HEK293T (cell line): ENCODE measurements at regions not wholly inside any gene's neighbourhood (a gene's known extent, or its start where the extent isn't known, plus 50 kb on each side); places are given as distances from the start of the nearest gene placed in this dataset.

Experiments
- CTCF ChIA-PET: fragments of 350-600 bp; formaldehyde crosslinking; extraction: SDS; loops from one replicate; lab custom pipeline; 2021; ENCODE audit warnings: antibody characterized with exemption, inconsistent platforms; lab: Yijun Ruan, JAX
- POLR2A ChIA-PET: fragments of 350-600 bp; formaldehyde crosslinking; extraction: SDS; loops from one replicate; lab custom pipeline; 2020; ENCODE audit warnings: antibody characterized with exemption, inconsistent platforms; lab: Yijun Ruan, JAX
- DNase-seq: peaks from one replicate; pipeline ENCODE4 v3.0.0; 2012; ENCODE audit warnings: mixed read lengths; ENCODE audit errors: extremely low spot score
- ARNT ChIP-seq: fragments of 450-650 bp; IDR thresholded peaks from 2 replicates; pipeline ENCODE4 v1.6.1; 2017; ENCODE audit warnings: mild to moderate bottlenecking
- BHLHE40 ChIP-seq: fragments of 450-650 bp; IDR thresholded peaks from 2 replicates; pipeline ENCODE4 v1.6.1; 2016; ENCODE audit warnings: mild to moderate bottlenecking, moderate library complexity, borderline replicate concordance
- CTBP1 ChIP-seq: fragments of 450-650 bp; IDR thresholded peaks from 2 replicates; pipeline ENCODE4 v1.6.1; 2016; ENCODE audit warnings: borderline replicate concordance
- ELF4 ChIP-seq: fragments of 450-650 bp; IDR thresholded peaks from 2 replicates; pipeline ENCODE4 v1.6.1; 2017; ENCODE audit warnings: antibody characterized with exemption
- FOXA1 ChIP-seq: fragments of 450-650 bp; IDR thresholded peaks from 2 replicates; pipeline ENCODE4 v1.6.1; 2016; ENCODE audit warnings: mild to moderate bottlenecking
- FOXK2 ChIP-seq: fragments of 450-650 bp; IDR thresholded peaks from 2 replicates; pipeline ENCODE4 v1.6.1; 2016; ENCODE audit warnings: mild to moderate bottlenecking
- FOXM1 ChIP-seq: fragments of 450-650 bp; IDR thresholded peaks from 2 replicates; pipeline ENCODE4 v1.6.1; 2017; ENCODE audit warnings: mild to moderate bottlenecking, borderline replicate concordance
- HDGF ChIP-seq: fragments of 450-650 bp; IDR thresholded peaks from 2 replicates; pipeline ENCODE4 v1.6.1; 2017; ENCODE audit warnings: antibody characterized with exemption, borderline replicate concordance
- L3MBTL2 ChIP-seq: fragments of 450-650 bp; conservative IDR thresholded peaks from 2 replicates; pipeline ENCODE4 v1.6.1; 2016; ENCODE audit warnings: mild to moderate bottlenecking
- LEF1 ChIP-seq: fragments of 450-650 bp; IDR thresholded peaks from 2 replicates; pipeline ENCODE4 v1.6.1; 2017; ENCODE audit warnings: mild to moderate bottlenecking, borderline replicate concordance
- NFRKB ChIP-seq: fragments of 450-650 bp; IDR thresholded peaks from 2 replicates; pipeline ENCODE4 v1.6.1; 2016; ENCODE audit warnings: mild to moderate bottlenecking, moderate library complexity
- SP1 ChIP-seq: fragments of 450-650 bp; IDR thresholded peaks from 2 replicates; pipeline ENCODE4 v1.6.1; 2017
- SUZ12 ChIP-seq: fragments of 450-650 bp; IDR thresholded peaks from 2 replicates; pipeline ENCODE4 v1.6.1; 2016; ENCODE audit warnings: mild to moderate bottlenecking
- TARDBP ChIP-seq: fragments of 450-650 bp; IDR thresholded peaks from 2 replicates; pipeline ENCODE4 v1.6.1; 2016
- ZNF384 ChIP-seq: fragments of 450-650 bp; IDR thresholded peaks from 2 replicates; pipeline ENCODE4 v1.6.1; 2016
- TF ChIP-seq, protein P1 (sequence below): fragments of 450-650 bp; IDR thresholded peaks from 2 replicates; pipeline ENCODE4 v1.6.1; 2016

DNA sequence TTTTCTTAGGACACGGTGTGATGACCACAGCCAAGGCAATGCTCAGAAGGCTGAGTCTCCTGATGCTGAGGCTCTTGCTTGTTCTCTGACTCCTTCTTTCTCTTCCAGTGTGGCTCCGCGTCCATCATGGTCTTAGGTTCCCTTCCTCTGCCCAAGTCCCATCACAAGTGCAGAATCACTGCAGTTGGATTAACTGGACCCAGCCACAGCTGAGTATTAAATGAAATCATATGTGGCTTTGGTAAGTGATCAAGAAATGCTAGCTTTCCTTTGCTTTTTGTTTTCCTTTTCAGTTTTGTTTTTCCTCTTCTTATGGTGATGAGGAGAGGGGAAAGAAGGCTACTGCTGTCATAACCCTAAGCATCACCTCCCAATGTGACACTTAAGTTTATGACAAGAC, 375.8 kb downstream of the INSIG2 start:
- DNase-seq = no peak
- CTCF ChIA-PET = no interaction called here
- POLR2A ChIA-PET = no interaction called here
- TF ChIP-seq LEF1 = no peak
- no peak for TF ChIP-seq CTBP1
- TF ChIP-seq FOXM1 = no peak
- TF ChIP-seq ZNF384 = no peak
- TF ChIP-seq TARDBP = no peak
- TF ChIP-seq, protein P1, sequence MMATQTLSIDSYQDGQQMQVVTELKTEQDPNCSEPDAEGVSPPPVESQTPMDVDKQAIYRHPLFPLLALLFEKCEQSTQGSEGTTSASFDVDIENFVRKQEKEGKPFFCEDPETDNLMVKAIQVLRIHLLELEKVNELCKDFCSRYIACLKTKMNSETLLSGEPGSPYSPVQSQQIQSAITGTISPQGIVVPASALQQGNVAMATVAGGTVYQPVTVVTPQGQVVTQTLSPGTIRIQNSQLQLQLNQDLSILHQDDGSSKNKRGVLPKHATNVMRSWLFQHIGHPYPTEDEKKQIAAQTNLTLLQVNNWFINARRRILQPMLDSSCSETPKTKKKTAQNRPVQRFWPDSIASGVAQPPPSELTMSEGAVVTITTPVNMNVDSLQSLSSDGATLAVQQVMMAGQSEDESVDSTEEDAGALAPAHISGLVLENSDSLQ = no peak
- TF ChIP-seq FOXK2 = no peak
- no peak for TF ChIP-seq ELF4
- no peak for TF ChIP-seq SUZ12
- TF ChIP-seq ARNT = no peak
- TF ChIP-seq SP1 = no peak
- TF ChIP-seq NFRKB = no peak
- no peak for TF ChIP-seq BHLHE40
- no peak for TF ChIP-seq FOXA1
- TF ChIP-seq HDGF = no peak
- TF ChIP-seq L3MBTL2 = no peak

DNA sequence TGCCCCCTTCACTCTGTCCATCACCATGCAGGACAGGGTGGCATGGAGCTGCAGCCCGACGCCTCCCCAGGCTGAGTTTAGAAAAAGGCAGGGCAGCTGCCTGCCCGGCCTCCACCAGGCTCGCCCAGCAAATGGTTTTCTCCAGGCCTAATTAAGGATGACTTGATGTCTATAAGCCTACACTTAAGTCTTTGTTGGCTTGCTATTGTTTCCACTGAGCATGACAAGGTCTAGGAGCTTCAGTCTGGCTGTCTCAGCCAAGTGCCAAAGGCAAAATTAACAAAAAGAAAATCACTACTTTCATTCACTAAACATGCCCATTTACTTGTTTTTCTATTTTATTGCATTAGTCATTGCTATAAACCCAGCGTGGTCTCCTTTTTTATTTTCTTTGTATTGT, 372.2 kb downstream of the INSIG2 start:
- ChIA-PET POLR2A (no interaction called here), CTCF (no interaction called here)
- TF ChIP-seq HDGF (no peak), TARDBP (no peak), FOXA1 (no peak), SUZ12 (no peak), BHLHE40 (no peak), LEF1 (no peak), SP1 (no peak), ARNT (no peak), FOXM1 (no peak), ELF4 (no peak), FOXK2 (no peak), L3MBTL2 (no peak), NFRKB (no peak), CTBP1 (no peak)
- TF ChIP-seq, protein P1 = no peak
- no peak for DNase-seq

DNA sequence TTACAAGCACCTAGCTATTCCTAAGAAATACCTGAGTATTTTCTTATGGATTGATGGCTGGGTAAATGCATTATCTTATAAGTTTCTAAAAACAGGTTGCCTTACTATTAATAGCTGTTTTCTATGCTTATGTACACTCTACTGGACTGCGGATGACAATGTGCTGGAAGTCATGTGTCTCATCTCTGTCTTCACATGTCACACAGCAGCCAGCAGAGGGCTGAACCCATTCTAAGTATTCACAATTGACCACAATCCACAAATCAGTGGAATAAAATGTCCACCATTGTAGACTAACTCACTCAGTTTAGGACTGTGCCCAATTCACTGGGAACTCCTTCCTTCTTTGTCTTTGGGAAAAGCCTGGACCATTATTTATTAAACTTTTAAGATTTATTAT, 371.2 kb downstream of the INSIG2 start:
- POLR2A ChIA-PET = no interaction called here
- no peak for DNase-seq
- CTCF ChIA-PET = no interaction called here
- no peak for TF ChIP-seq SP1
- no peak for TF ChIP-seq TARDBP
- TF ChIP-seq ARNT = no peak
- no peak for TF ChIP-seq FOXA1
- TF ChIP-seq HDGF = no peak
- no peak for TF ChIP-seq L3MBTL2
- no peak for TF ChIP-seq FOXM1
- TF ChIP-seq FOXK2 = no peak
- TF ChIP-seq, protein P1 = no peak

DNA sequence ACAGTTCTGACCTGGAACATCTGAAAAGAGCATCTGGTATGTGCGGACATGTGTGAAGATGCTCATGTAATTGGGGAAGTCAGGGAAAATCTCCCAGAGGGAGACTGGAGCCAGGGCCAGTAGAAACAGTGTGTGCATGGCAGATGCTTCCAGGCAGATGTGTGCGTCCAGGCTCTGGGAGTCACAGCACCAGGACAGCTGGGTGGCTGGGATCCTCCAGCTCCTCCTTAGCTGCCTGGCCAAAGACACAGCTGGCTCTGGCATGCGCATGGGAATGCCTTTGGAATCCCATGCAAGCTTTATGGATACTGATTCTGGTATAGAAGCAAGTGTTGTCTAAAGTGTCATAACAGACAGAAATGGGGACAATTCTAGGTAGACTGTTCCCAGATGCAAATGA, 369.7 kb downstream of the INSIG2 start:
- ChIA-PET CTCF (no interaction called here), POLR2A (no interaction called here)
- DNase-seq = no peak
- TF ChIP-seq ZNF384 = no peak
- TF ChIP-seq ELF4 = no peak
- no peak for TF ChIP-seq FOXK2
- TF ChIP-seq, protein P1 = no peak
- TF ChIP-seq TARDBP = no peak
- TF ChIP-seq CTBP1 = no peak
- TF ChIP-seq LEF1 = no peak
- no peak for TF ChIP-seq HDGF
- no peak for TF ChIP-seq SUZ12

DNA sequence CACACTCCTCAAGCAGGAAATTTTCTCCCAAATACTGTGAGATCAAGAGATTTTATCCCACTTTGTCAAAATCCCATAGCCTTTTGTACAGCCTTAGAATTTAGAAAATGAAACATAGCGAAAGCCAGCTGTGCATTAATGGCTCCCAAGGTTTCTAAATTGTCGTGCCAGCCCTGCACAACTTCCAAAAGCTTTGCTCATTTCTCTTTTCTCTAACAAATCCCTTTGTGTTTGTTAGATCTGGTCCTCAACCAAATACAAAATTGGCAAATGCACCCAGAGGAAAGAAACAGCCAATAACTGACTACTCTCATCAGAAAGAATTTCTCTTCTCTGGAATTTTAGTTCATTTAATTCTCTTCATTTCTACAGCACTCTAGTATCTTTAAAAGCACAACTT, 361.1 kb downstream of the INSIG2 start:
- POLR2A ChIA-PET = no interaction called here
- TF ChIP-seq CTBP1 (no peak), FOXK2 (no peak), ZNF384 (no peak), ELF4 (no peak), NFRKB (no peak), ARNT (no peak)
- CTCF ChIA-PET = no interaction called here

DNA sequence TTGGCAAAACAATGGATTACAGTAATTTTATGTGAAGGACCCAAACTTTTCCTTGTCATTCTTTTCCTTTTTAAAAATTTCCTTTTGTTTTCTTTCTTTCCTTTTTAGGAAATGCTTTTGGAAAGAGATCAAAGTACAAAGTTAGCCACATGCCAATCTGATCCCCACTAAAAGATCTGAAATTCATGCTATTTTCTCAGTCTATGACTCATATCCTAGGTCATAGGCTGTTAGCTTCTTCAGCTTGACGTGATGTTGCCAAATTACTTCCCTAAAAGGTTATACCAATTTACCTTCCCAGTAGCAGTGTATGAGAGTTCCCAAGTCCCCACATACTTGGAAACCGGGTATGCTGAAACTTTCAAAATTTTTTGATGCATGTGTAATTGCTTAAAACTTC, 355.3 kb downstream of the INSIG2 start:
- ChIA-PET POLR2A (no interaction called here), CTCF (no interaction called here)
- TF ChIP-seq L3MBTL2 (no peak), ELF4 (no peak), FOXK2 (no peak), CTBP1 (no peak), FOXM1 (no peak), HDGF (no peak), TARDBP (no peak), ARNT (no peak), FOXA1 (no peak), ZNF384 (no peak), LEF1 (no peak), NFRKB (no peak), BHLHE40 (no peak), SP1 (no peak)
- DNase-seq = no peak

More for the DNA sequence above, 361.1 kb downstream of the INSIG2 start:
- DNase-seq = no peak
